ENCODE measurements at regions not wholly inside any gene's neighbourhood (a gene's known extent, or its start where the extent isn't known, plus 50 kb on each side); places are given as distances from the start of the nearest gene placed in this dataset.

- no peak overlapping the region for H3K18ac ChIP-seq (ENCODE audit: low read depth, low read length)
- no peak overlapping the region for H3K4me3 ChIP-seq (ENCODE audit: insufficient read depth, low read depth, low read length)
- POLR2A ChIA-PET (ENCODE audit: unreplicated experiment) = no interaction called here
- no peak overlapping the region for H2BK15ac ChIP-seq (ENCODE audit: low read depth, low read length)
- H3K9ac ChIP-seq (ENCODE audit: low read depth, low read length) = no peak overlapping the region
- peaks cover 2% of the 10 kb centered on the region; the same call in 1 of the 2 replicates for H3K9me3 ChIP-seq (ENCODE audit: control insufficient read depth, insufficient read depth, low read length)
- H3K4ac ChIP-seq (ENCODE audit: low read depth, low read length) = no peak overlapping the region
- intact Hi-C loops (cut with micrococcal nuclease) = no loop called here
- H4K8ac ChIP-seq (ENCODE audit: low read depth in 2 of 2, low read length in 2 of 2) = no peak overlapping the region
- DNase-seq (no peak), ATAC-seq (ENCODE audit: low read depth) (no peak)
- no peak overlapping the region for H4K5ac ChIP-seq (ENCODE audit: low read depth, low read length)
- no peaks in the 10 kb centered on the region for H3K4me1 ChIP-seq (ENCODE audit: control insufficient read depth, insufficient read depth, low read length)
- H2AFZ ChIP-seq (replicated peaks; ENCODE audit: low read length, poor library complexity) = no peak overlapping the region
- no TSS peak for BruUV-seq (replicated peaks)
- no peaks in the 10 kb centered on the region for H3K79me1 ChIP-seq (ENCODE audit: low read depth in 1 of 2, low read length in 2 of 2)
- H3K4me2 ChIP-seq (ENCODE audit: low read depth, low read length) = no peak overlapping the region
- dilution Hi-C loops (cut with HindIII; ENCODE audit: low sequenced_read_pairs, unreplicated experiment) = no loop called here
- H3K9me1 ChIP-seq (ENCODE audit: insufficient read depth, low read length) = no peaks in the 10 kb centered on the region
- H3K56ac ChIP-seq (ENCODE audit: extremely low read depth, insufficient read depth, low read length) = no peak overlapping the region
- in situ Hi-C loops (cut with MboI; ENCODE audit: low sequenced_read_pairs) = no loop called here
- H3K27me3 ChIP-seq (ENCODE audit: control insufficient read depth, insufficient read depth, low read length) = no peaks in the 10 kb centered on the region
- H3K14ac ChIP-seq (replicated peaks; ENCODE audit: low read depth, low read length) = no peak overlapping the region
- H2AK9ac ChIP-seq (replicated peaks; ENCODE audit: low read depth, low read length, poor library complexity) = no peak overlapping the region
- no peaks in the 10 kb centered on the region for H4K20me1 ChIP-seq (ENCODE audit: insufficient read depth, low read length)
- no peak overlapping the region for H3K23ac ChIP-seq (ENCODE audit: low read depth, low read length)
- CTCF ChIA-PET = no interaction called here
- no peak overlapping the region for H4K91ac ChIP-seq (ENCODE audit: insufficient read depth, low read depth, low read length)
- H2BK5ac ChIP-seq (ENCODE audit: low read depth, low read length, poor library complexity, severe bottlenecking) = no peak overlapping the region
- no peak overlapping the region for H2BK120ac ChIP-seq (ENCODE audit: low read depth, low read length)
- no peak overlapping the region for H2AK5ac ChIP-seq (ENCODE audit: low read depth, low read length)
- no peak for TF ChIP-seq CTCF (conservative IDR thresholded peaks at IDR 0.05; ENCODE audit: low read depth, low read length)
- no peak for TF ChIP-seq USF2 (IDR thresholded peaks at IDR 0.05; ENCODE audit: low read depth, low read length)
- no peak overlapping the region for H2BK20ac ChIP-seq (ENCODE audit: low read depth, low read length)
- WGBS, 2 experiments (ENCODE audit: extremely low coverage in 2 of 2, insufficient read length in 1 of 2) = 80% methylated on average over 2 of the region's 3 CpGs; no CpG with 5 or more reads in 1 of the 2 experiments
- H3K27ac ChIP-seq (ENCODE audit: insufficient read depth, low read length) = no peak overlapping the region
- no peaks in the 10 kb centered on the region for H3K36me3 ChIP-seq (ENCODE audit: control insufficient read depth, insufficient read depth, low read length)
These were observed 728.2 kb downstream of the GALC start for GRCh38 chr14:87264796-87265195.

Measured in IMR-90 (cell line).